G401 (cell line): ENCODE measurements at regions not wholly inside any gene's neighbourhood (a gene's known extent, or its start where the extent isn't known, plus 50 kb on each side); places are given as distances from the start of the nearest gene placed in this dataset.

Experiments
- DNase-seq: peaks from one replicate; pipeline ENCODE4 v3.0.0-alpha.2; 2015; ENCODE audit warnings: low spot score
- in situ Hi-C: cut with HindIII; loops from 2 replicates; pipeline ENCODE4 v1.10.0; 2016; ENCODE audit warnings: low sequenced_read_pairs, mixed read lengths

DNA sequence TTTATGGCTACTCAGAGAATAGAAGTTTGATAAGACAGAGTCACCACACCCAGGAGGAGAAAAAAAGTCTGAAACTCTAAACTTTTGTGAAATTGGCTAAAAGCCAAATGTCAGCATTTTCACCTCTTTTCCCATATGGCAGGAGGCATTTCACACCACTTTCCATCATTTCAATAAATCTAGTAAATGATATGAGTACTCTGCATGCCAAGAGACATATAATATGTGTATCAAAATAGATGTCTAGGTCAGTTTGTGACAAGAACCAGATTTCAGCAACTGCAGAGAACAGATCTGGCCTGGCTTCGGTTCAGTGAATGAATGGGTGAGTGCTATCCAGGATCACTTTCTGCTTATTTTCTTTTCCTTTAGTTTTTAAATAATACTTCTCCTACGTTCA is 470.8 kb downstream of the ENC1 start:
- DNase-seq: no peak
- in situ Hi-C loops: no loop called here

DNA sequence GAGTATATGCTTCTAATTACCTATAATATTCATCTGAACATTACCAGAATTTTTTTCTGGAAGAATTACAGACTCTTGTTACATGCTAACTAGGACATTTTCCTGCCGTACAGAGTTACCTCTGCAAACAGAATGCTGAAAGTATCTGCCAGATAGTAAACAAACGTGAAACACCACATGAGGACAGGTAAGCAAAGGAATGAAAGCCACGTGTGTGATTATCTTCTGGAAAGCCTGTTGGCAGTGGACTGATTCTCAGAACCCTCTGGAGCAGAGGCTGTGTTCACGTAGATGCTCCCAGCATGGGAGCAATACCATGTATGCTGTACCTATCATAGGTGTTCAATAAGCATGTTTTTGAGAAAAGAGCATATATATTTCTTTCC is 472.6 kb downstream of the ENC1 start:
- in situ Hi-C loops: no loop called here
- DNase-seq: no peak

DNA sequence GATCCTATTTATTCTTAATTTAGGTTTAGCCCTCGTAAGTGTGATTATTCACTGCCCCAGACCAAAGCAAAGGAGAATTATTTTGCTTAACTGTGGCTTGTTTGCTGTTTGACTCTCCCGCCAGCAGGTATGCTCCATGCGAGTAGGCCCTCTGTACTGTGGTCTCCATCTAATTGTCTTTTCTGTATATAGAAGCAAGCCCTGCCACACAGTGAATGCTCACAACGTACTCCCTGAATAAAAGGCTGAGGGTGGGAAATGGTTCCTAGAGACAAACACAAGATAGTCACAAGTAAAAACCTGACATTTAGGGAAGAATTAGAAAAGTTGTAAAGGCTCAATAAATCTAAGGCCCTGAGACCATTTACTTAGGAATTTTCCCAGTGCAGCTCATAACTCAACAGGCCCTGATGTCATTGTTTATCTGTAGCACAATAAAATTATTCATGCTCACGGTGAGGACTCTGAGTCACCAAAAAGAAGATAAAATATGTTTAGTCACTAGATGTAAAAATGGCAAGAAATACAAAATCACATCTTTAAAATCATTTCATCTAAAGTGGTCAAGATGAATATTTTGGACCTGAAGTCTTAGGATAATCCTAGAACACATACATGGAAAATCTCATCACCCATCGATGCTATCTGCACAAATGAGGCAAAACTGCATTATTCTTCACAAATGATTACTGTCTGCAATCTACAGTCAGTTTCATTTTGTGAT is 473.2 kb downstream of the ENC1 start:
- DNase-seq: no peak
- in situ Hi-C loops: no loop called here

DNA sequence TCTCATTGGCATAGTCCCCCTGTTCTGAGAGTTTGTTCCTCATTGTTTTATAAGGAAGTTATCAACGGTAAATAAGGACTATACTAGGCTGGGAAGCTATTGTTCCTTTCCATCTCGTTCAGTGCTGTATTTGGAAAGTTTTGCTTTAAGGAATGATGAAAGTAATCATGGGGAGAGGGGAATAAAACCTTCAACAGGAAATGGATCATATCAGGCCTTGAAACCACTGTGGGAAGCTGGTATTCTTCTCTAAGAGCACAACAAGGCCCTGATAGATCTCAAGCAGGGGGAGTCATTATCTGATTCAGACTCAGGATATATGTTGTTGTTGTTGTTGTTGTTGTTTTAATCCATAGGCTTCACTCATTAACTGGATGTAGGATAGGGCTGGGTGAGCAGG is 474.5 kb downstream of the ENC1 start:
- in situ Hi-C loops: no loop called here
- DNase-seq: no peak

DNA sequence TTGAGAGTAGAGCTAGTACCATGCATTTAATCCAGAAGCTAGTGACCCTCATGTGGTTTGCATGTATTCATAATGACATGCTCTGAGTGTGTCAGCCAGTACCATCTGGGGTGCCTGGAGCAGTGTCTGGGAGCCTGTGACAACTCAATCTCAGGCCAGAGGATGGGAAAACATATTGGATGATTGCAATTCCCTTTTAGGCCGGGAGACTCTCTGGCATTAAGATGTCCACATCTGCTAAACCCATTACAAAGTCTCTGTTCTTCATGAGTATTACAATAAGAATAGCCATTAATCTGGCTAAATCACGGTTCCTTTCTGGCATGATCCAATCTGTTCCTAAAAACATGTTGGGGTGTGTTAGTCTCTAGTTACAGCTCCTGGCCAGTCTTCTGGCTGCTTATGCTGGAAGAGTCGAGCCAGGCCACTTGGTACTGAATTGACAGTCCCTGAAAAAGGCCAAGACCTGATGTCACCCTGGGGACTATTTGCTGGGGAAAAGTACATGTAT is 475.7 kb downstream of the ENC1 start:
- no peak for DNase-seq
- in situ Hi-C loops: no loop called here

DNA sequence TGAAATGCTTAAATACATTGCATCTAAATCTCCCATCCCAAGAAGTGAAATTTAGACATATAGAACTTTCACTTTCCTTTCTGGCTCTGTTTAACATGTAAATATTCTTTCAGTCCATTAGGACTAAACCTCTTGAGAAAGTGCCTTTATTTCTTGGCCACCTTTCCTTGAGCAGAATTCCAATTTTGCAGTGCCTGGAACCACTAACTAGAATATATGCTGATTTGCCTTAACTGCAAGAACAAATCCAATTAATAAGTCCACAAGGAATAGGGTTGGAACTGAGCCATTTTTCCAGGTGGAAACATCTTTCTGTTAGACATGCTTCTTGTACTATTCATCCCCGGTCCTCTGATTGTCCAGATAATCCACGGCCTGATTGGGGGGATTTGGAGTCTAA is 478.0 kb downstream of the ENC1 start:
- in situ Hi-C loops: no loop called here
- DNase-seq: no peak

DNA sequence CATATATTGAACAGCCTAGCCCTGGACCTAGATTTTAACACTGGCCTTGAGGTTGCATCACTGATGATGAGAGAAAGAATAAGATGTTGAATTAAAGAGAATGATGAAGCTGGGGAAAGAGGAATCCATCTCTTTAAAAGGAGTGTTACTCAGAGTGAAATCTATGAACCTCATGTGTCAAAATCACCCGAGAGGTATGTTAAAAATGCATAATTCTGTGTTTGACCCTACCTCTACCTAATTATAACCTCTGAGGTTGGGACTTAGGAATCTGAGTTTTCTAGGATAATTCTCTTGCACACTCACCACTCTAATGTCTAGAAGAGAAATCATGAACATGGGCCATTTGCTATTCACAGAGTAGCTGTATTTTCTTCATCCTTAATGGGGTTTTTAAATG is 479.4 kb downstream of the ENC1 start:
- DNase-seq: no peak
- in situ Hi-C loops: no loop called here

DNA sequence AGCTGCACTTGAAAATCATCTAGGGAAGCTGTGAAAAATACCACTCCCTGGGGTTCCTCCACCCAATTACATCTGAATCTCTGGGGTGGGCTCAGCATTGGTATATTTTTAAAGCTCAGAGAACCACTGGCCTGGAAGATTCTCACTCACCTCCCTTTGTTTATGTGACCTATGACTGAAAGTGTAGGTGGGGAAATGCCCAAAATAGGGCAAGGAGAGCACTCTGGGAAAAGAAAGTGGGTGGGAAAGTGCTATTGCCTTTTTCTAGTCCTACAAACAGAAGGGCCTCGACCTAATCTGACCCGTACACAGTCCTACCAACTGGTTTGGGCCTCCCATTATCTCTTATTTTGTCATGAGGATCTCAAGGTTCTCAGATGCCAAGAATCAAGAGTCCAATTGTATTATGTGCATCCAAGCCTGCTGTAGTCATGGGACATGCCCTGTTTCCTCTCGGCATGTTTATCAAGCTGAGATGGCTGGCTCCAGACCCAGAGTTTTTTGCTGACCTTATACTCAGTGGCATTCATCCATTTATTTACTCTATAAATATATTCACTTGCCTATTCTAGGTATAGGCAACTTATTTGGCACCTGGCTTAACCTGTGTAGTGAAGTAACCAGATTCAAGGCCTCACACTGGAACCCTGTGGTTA is 483.7 kb downstream of the ENC1 start:
- in situ Hi-C loops: no loop called here
- DNase-seq: no peak

DNA sequence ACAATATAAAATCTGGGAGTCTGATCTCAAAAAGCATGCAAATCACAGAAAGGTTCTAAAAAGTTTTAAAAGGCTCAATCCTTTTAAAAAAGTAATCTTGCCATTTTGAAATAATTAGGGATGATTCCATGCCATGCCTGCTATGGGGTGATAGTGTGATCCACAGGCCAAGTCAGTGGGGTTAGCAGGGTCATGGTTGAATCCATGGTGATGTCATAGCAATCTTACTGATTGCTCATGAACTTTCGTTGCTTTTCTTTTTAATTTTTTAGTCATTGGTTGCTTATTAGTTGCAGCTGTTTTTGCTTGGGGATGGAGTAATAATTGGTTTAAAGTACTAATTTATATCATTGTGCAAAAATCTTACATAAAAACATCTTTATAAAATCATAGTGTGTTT is 485.0 kb downstream of the ENC1 start:
- in situ Hi-C loops: no loop called here
- DNase-seq: no peak

DNA sequence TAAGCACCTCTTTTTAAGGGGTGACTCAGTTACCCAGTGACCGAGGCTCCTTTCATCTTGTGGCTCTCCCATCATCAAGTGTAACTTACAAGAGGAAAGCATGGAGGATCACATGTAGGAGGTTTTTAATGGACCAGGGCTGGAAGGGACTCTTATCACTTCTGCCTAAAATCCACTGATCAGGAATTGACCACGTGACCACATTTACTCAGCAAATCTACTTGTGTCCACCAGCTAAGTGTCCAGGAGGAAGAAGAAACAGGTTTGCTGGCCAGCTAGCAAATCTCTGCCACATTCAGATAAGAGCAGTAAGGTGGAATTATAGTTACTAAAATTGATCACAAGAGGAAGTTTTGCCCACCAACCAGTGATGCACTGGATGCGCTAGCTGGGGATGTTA is 486.0 kb downstream of the ENC1 start:
- DNase-seq: no peak
- in situ Hi-C loops: no loop called here

DNA sequence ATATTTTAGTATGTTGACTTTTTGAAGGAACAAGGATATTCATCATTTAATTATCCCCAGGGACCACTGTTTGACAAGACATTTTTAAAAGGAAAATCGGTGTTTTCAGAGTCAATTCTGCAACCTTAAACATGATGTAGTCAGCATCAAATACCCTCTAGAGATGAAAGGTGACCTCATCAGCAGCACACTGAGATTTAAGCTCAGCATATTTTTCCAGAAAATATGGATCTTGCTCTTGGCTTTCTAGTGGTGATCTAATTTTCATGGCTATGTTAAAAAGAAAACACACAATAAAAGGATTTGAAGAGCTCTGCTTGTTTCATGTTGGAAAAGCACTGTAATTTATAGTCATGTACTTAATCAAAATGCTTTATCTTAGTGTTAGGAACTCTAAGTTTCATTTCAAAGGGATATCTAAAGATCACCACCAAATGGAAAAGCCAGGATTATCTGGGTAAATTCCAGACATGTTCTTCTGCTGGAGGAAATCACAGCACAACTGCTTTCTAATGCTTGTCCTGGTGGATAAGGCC is 487.2 kb downstream of the ENC1 start:
- no peak for DNase-seq
- in situ Hi-C loops: no loop called here

DNA sequence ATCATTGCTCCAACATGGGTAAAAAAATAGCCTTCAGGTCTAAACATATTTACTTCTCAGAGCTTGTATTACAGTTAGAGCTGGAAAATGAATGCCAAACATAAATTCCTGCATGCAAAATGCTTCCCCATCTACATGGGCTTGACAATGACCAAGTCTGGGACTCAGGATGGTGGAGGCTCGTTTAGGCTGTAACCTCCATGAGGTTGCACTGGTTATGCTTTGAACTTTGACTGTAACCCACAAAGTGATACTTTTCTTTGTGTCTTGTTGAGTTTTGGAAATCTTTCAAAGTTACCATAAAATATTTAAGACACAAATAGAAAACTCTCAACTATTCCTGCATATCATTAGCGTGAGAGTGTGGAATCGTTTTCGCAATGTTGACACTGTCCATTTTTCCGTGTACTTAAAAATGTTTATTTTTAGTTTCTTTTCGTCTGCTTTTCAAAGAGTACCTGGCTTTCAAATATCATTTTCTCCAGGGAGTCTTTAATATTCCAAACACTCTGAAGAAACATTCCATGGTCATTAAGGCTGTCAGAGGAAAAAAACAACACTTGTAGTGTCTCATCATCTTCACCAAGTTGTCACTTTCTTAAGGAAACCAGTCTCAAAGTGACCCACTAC is 487.8 kb downstream of the ENC1 start:
- in situ Hi-C loops: no loop called here
- DNase-seq: no peak

DNA sequence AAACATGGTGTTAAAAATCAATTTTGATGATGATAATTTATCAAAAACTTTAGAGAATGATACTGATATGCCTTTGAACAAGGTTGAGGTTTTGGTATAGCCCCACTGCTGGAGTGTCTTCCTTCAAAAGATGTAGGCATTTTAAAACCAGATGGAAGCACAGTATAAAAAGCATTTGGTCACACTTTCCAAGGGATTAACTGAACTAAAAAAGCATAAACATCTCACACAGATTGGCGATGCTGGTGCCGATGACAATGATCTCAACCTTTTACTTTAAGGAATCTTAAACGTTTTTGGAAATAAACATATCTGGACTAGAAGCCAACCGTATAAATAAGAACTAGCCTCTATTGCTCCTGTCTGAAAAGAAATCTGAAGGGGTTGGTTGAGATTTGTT is 488.4 kb downstream of the ENC1 start:
- in situ Hi-C loops: no loop called here
- DNase-seq: no peak

DNA sequence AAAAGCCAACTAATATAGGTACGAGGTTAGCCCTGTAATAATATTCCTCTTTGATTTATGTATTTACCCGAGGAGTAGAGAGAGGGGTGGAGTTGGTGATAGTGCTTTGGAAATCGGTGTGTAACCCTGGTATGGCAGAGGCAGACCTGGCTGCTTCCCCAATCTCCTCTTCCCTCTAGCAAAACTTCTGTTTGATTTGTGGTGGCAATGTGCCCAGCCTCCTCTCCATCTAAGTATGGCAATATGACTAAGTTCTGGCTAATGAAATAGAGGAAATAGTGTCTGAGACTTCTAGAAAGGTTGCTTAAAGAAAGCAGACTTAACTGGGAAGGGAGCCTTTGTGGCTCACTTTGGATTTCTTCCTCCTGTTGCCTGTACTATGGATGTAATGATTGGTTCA is 491.1 kb downstream of the ENC1 start:
- in situ Hi-C loops: no loop called here
- peak; percentile 2 for DNase-seq

DNA sequence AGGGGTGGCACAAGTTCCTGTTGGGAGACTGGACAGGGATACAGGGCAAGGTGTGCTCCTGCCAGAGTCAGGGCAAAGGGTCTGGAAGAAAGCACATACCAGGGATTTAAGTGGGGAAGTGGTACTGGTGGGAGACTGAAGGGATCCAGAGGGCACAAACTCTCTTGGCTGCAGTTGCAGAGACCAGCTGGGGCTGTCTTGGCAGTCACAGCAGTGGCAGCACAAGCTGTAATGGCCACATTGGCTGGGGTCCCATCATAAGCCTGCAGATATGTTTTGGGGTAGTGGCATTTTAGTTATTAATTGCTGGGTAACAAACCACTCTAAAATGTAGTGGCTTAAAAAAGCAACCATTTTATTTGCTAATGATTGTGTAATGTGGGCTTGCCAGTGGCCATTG is 492.2 kb downstream of the ENC1 start:
- peak; percentile 22 for DNase-seq
- in situ Hi-C loops: no loop called here

DNA sequence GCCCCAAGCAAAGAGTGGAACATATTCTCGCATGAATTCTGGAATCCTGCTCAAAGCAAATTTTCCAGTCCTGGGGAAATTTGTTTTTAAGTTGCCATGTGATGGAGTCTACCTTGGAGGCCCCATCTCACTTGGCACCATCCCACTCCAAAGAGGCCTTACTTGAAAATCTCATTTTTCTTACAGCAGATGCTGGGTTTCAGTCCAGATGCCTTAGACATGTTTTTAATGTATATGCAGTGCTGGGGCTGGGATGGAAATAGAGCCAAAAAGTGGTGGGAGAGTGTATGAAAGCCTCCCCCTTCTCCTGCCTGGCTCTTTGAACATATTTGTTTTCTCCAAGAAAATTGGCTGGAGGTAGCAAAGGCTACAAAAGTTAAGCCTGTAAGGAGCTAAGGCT is 493.7 kb downstream of the ENC1 start:
- in situ Hi-C loops: no loop called here
- DNase-seq: no peak

DNA sequence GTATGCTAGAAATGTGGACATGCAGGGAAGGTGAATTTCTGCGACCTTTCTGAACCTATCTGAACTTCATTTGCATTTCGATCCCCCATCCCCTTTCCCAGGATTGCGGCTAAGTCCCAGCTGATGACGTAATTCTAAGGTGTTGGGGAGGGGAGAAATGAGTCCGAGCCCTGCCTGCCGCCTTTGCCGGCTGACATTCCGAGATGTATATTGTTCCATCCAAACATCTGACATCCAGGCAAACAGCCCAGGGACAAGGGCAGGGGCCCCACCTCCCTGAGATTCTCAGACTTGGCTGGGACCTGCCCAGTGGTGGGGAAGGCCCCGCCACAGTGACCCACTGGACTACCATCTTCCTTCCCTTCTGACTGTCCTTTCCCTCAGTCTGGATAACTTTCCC is 494.6 kb downstream of the ENC1 start:
- DNase-seq: no peak
- in situ Hi-C loops: no loop called here

DNA sequence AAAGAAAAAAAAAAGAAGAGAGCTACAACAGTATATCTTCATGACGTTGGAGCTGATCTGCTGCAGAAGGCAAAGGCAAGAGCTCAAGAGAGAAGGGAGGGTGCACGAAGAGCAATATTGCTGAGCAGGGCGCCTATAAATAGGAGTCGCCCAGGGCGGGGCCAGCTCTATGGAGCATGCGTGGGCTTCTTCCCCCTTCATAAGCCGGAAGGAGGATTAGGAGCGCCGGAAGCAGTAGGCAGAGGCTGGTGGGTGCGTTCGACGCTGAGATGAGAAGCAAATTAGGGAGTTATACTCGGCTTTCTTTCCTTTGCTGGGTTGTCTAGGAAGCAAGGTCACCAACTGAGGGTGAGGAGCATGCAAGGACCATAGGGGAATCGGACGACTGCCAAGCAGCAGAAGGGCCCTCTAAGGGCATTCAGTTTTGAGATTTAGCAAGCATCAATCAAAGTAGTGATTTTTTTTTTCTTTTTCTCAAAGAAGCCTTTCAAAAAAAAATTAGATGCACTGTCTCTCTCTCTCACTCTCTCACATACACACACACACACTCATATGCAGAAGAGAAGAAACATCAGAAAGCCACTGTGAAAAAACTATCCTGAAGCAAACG is 496.7 kb downstream of the ENC1 start:
- DNase-seq: no peak
- in situ Hi-C loops: no loop called here

DNA sequence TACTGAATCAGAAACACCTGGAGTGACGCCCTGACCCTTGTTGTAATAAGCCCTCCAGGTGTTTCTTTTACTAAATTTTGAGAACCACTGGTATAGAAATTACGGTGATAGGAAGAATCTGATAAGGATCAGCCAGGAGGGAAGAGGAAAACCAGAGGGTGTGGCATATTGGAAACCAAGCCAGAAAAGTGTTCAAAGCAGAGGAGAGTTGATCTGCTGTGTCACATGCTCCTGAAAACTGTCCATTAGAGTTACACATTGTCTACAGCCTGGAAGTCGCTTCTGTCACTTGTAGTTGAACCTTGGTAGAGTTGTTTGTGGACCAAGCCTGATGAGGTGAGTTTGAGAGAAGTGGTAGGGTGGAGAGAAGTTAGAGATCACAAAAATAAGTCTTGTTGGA is 497.4 kb downstream of the ENC1 start:
- in situ Hi-C loops: no loop called here
- no peak for DNase-seq

DNA sequence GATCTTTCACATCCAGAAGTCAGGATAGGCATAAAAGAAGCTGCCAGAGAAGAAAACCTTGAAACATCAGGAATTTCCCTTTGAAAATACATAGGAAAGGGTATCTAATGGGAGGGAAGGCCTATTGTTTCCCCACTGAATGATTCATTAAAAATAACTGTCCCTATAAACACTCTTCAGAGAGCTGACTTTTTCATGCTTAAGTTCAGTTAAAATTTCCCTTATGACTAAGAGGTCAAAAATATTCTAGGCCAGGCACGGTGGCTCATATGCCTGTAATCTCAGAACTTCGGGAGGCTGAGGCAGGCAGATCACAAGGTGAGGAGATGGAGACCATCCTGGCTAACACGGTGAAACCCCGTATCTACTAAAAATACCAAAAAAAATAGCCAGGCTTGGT is 499.5 kb downstream of the ENC1 start:
- in situ Hi-C loops: no loop called here
- DNase-seq: no peak
